Prostate gland (tissue), 2 donors: ENCODE measurements at regions not wholly inside any gene's neighbourhood (a gene's known extent, or its start where the extent isn't known, plus 50 kb on each side); places are given as distances from the start of the nearest gene placed in this dataset.

Experiments used
- DNase-seq: peaks from one replicate; pipeline ENCODE4 v3.0.0-alpha.2; 2019; ENCODE audit warnings: low spot score
- H3K27ac ChIP-seq, 2 donors: fragments of 200-600 bp; sonication (generic); 2 replicates each; pipeline ENCODE4 v1.5.1; 2017 to 2019
- H3K27me3 ChIP-seq: fragments of 200-600 bp; sonication (generic); replicated peaks from 2 replicates; pipeline ENCODE4 v1.5.1; 2019; ENCODE audit not compliant: insufficient read depth
- H3K36me3 ChIP-seq, 2 donors: fragments of 200-600 bp; sonication (generic); 1 replicate in 1 of 2; 2 replicates in 1 of 2; pipeline versions ENCODE4 v1.5.1 to v1.8.1; 2017 to 2019
- H3K4me1 ChIP-seq: fragments of 200-600 bp; sonication (generic); replicated peaks from 2 replicates; pipeline ENCODE4 v1.5.1; 2019
- H3K4me3 ChIP-seq, 2 donors: fragments of 200-600 bp; sonication (generic); 2 replicates each; pipeline ENCODE4 v1.5.1; 2017 to 2019
- H3K9me3 ChIP-seq: fragments of 200-600 bp; sonication (generic); 2 replicates; pipeline ENCODE4 v1.5.1; 2017
- POLR2A ChIP-seq: fragments of 450-650 bp; IDR thresholded peaks from one replicate; pipeline ENCODE4 v1.6.1; 2016; ENCODE audit warnings: antibody characterized with exemption, mild to moderate bottlenecking
- POLR2AphosphoS5 ChIP-seq: sonication (generic); formaldehyde crosslinking; IDR thresholded peaks from one replicate; pipeline ENCODE4 v1.6.1; 2017; ENCODE audit warnings: antibody characterized with exemption
- WGBS: methylation state at CpG from one replicate; pipeline ENCODE4 v1.1.5; 2018; 5-methylcytosine and 5-hydroxymethylcytosine counted together
- intact Hi-C: fragments of 100-400 bp; cut with DNase I; formaldehyde crosslinking; loops from one replicate; pipeline ENCODE4 v1.14.2; 2022
- TF ChIP-seq, protein P1 (sequence below), 4 experiments: fragments of 200-600 bp in 2 of 4; fragments of 450-650 bp in 2 of 4; sonication (generic) in 2 of 4; IDR thresholded peaks; 1 replicate in 3 of 4; 2 replicates in 1 of 4; pipeline ENCODE4 v1.5.1; 2016 to 2019; ENCODE audit warnings: antibody characterized with exemption in 4 of 4, mild to moderate bottlenecking in 2 of 4, moderate library complexity in 2 of 4

DNA sequence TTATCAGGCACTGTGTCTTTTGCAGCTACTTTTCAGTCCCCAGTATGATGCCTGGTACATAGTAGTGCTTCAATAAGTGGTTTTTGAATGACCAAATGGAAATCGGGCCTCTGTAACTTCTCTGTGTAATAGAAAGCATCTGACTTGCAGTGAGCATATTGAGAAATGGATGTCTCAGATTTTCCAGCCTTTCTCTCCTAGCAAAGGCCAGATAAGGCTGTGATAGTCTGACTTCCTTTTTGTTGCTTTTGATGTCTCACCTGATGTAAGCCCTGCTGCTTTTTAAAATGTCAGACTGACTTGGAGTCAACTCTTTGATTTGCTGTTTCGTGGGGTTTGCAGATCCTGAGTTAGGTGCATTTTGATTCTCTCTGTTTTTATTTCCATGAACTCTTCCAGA, 590.0 kb upstream of the ZNF608 start:
- no peak overlapping the region for H3K4me3 ChIP-seq
- no peaks in the 10 kb centered on the region for H3K9me3 ChIP-seq
- DNase-seq: no peak
- H3K27ac ChIP-seq: no peak overlapping the region
- no peak for TF ChIP-seq POLR2A
- TF ChIP-seq, protein P1, sequence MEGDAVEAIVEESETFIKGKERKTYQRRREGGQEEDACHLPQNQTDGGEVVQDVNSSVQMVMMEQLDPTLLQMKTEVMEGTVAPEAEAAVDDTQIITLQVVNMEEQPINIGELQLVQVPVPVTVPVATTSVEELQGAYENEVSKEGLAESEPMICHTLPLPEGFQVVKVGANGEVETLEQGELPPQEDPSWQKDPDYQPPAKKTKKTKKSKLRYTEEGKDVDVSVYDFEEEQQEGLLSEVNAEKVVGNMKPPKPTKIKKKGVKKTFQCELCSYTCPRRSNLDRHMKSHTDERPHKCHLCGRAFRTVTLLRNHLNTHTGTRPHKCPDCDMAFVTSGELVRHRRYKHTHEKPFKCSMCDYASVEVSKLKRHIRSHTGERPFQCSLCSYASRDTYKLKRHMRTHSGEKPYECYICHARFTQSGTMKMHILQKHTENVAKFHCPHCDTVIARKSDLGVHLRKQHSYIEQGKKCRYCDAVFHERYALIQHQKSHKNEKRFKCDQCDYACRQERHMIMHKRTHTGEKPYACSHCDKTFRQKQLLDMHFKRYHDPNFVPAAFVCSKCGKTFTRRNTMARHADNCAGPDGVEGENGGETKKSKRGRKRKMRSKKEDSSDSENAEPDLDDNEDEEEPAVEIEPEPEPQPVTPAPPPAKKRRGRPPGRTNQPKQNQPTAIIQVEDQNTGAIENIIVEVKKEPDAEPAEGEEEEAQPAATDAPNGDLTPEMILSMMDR (IDR thresholded peaks at IDR 0.05): no peak
- no peak for TF ChIP-seq POLR2AphosphoS5
- H3K36me3 ChIP-seq: no peaks in the 10 kb centered on the region
- intact Hi-C loops: no loop called here
- H3K27me3 ChIP-seq: no peaks in the 10 kb centered on the region
- WGBS: 50% methylated on average over 2 of the region's 2 CpGs
- H3K4me1 ChIP-seq: no peaks in the 10 kb centered on the region

DNA sequence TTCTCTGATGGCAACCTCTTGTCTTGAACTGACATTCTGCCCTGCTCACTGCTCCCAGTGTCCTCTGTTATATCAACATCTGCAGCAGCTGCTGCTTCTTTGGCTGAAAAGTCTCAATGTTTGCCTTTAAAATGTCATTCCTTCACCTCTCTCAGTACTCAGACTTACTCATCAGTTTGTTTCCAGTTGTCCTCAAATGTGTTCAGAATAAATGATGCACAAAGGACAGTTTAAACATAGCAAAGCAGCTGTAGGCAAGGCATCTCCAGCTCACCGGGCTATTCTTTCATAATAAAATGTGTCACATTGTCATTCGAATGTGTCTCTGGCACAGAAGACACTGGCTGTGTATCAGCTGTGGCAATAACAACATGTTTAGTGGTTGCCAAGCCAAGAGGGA, 590.9 kb upstream of the ZNF608 start:
- Histone ChIP-seq H3K27me3 (no peaks in the 10 kb centered on the region), H3K4me1 (no peaks in the 10 kb centered on the region), H3K9me3 (no peaks in the 10 kb centered on the region), H3K36me3 (no peaks in the 10 kb centered on the region), H3K27ac (no peak overlapping the region), H3K4me3 (no peak overlapping the region)
- DNase-seq: no peak
- intact Hi-C loops: no loop called here
- 26% methylated on average over 2 of the region's 2 CpGs for WGBS
- TF ChIP-seq POLR2A (no peak), POLR2AphosphoS5 (no peak)
- TF ChIP-seq, protein P1 (IDR thresholded peaks at IDR 0.05): no peak

DNA sequence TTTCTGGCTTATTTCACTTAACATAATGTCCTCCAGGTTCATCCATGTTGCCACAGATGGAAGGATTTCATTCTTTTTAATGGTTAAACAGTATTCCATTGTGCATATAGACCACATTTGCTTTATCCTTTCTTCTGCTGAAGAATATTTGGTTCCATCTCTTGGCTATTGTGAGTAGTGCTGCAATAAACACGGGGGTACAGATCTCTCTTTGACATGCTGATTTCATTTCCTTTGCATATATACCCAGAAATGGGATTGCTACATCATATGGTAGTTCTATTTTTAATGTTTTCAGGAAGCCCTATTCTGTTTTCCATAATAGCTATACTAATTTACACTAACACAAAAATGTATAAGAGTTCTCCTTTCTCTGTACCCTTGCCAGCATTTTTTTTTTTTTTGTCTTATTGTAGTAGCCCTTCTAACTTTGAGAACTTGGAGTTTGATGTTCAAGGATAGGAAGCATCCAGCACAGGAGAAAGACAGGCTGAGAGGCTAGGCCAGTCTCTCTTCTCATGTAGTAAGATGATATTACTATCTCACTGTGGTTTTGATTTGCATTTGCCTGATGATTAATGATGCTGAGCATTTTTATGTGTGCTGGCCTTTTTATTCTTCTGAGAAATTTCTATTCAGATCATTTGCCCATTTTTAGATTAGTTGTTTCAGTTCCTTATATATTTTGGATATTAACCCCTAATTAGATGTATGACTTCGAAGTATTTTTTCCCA, 592.2 kb upstream of the ZNF608 start:
- no peaks in the 10 kb centered on the region for H3K36me3 ChIP-seq
- no peak for DNase-seq
- no peaks in the 10 kb centered on the region for H3K4me1 ChIP-seq
- H3K9me3 ChIP-seq: no peaks in the 10 kb centered on the region
- intact Hi-C loops: no loop called here
- 85% methylated on average over 2 of the region's 2 CpGs for WGBS
- H3K27ac ChIP-seq: no peak overlapping the region
- TF ChIP-seq POLR2A (no peak), POLR2AphosphoS5 (no peak)
- TF ChIP-seq, protein P1 (IDR thresholded peaks at IDR 0.05): no peak
- H3K4me3 ChIP-seq: no peak overlapping the region
- H3K27me3 ChIP-seq: no peaks in the 10 kb centered on the region

DNA sequence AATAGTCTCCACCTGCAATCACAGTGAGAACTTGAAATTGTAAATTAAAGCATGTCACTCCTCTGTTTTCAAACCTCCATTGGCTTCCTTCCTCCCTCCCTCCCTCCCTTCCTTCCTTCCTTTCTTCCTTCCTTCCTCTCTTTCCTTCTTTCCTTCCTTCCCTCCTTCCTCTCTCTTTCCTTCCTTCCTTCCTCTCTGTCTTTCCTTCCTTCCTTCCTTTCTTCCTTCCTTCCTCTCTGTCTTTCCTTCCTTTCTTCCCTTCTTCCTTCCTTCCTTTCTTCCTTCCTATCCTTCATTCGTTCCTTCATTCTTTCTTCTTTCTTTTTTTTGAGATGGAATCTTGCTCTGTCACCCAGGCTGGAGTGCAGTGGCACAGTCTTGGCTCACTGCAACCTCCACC, 595.0 kb upstream of the ZNF608 start:
- intact Hi-C loops: no loop called here
- Histone ChIP-seq H3K4me1 (no peaks in the 10 kb centered on the region), H3K27ac (no peak overlapping the region), H3K36me3 (no peaks in the 10 kb centered on the region), H3K9me3 (no peaks in the 10 kb centered on the region), H3K4me3 (no peak overlapping the region), H3K27me3 (no peaks in the 10 kb centered on the region)
- WGBS: 81% methylated on average over 1 of the region's 1 CpG
- TF ChIP-seq POLR2A (no peak), POLR2AphosphoS5 (no peak)
- TF ChIP-seq, protein P1 (IDR thresholded peaks at IDR 0.05): no peak
- no peak for DNase-seq

DNA sequence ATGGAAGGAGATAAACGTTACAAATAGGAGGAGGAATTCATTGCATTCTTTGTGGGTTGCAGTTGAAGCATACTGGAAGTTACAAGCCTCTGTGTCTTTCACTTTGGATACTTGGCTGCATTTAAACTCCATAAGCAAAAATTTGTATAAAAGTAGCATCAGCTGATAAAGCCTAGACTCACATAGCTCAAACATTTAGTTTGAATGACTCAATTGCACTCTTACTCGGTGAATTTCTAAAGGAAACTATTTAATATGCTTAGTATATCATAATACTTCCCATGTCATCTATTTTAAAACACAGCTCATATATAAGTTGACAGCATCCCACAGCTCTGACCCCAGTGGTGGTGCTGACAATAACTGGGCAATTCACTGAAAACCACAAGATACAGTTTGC, 596.6 kb upstream of the ZNF608 start:
- Histone ChIP-seq H3K27me3 (no peaks in the 10 kb centered on the region), H3K36me3 (no peaks in the 10 kb centered on the region), H3K9me3 (no peaks in the 10 kb centered on the region), H3K27ac (no peak overlapping the region), H3K4me1 (no peaks in the 10 kb centered on the region), H3K4me3 (no peak overlapping the region)
- intact Hi-C loops: no loop called here
- no peak for TF ChIP-seq POLR2A
- TF ChIP-seq, protein P1 (IDR thresholded peaks at IDR 0.05): no peak
- no peak for TF ChIP-seq POLR2AphosphoS5
- no peak for DNase-seq
- WGBS: 12% methylated on average over 2 of the region's 2 CpGs
